T-cell (primary cell): ENCODE measurements at regions not wholly inside any gene's neighbourhood (a gene's known extent, or its start where the extent isn't known, plus 50 kb on each side); places are given as distances from the start of the nearest gene placed in this dataset.

ENCODE experiments used
- ATAC-seq, 4 experiments: fragments of 200-7000 bp in 3 of 4; fragments of 150-1000 bp in 1 of 4; cut with Tn5 transposase; replicated peaks in 1 of 4; 1 replicate in 3 of 4; 2 replicates in 1 of 4; pipeline ENCODE4 v1.10.0; 2021; ENCODE audit warnings: moderate library complexity in 3 of 4, mild to moderate bottlenecking in 2 of 4, moderate number of reproducible peaks in 1 of 4
- CTCF ChIA-PET, 2 donors: fragments of 300-600 bp; sonication (Branson Sonifier 250); formaldehyde crosslinking; loops; one replicate each; lab custom pipeline; 2022; ENCODE audit warnings: antibody characterized with exemption in 2 of 2; lab: Charles Lee
- POLR2A ChIA-PET, 2 donors: fragments of 300-600 bp; sonication (Branson Sonifier 250); formaldehyde crosslinking; loops; one replicate each; lab custom pipeline; 2022; ENCODE audit warnings: antibody characterized with exemption in 2 of 2; lab: Charles Lee
- DNase-seq, 35 experiments: peaks; one replicate each; pipeline versions ENCODE4 v3.0.0 to v3.0.0-alpha.2; 2013 to 2023
- H3K27ac ChIP-seq: one replicate; pipeline ENCODE4 v1.5.1; 2013; ENCODE audit warnings: low read length
- H3K27me3 ChIP-seq, 2 experiments: replicated peaks in 1 of 2; 1 replicate in 1 of 2; 2 replicates in 1 of 2; pipeline versions ENCODE4 v1.6.1 to v1.7.0; 2013; ENCODE audit warnings: low read length in 1 of 2, mixed read lengths in 1 of 2; ENCODE audit not compliant: control insufficient read depth in 2 of 2, insufficient read depth in 2 of 2; ENCODE audit errors: extremely low read depth in 1 of 2
- H3K36me3 ChIP-seq, 2 donors: 1 replicate in 1 of 2; 2 replicates in 1 of 2; pipeline versions ENCODE4 v1.6.1 to v1.7.0; 2013; ENCODE audit warnings: low read length in 1 of 2; ENCODE audit not compliant: control insufficient read depth in 2 of 2, insufficient read depth in 1 of 2; ENCODE audit errors: extremely low read depth in 1 of 2
- H3K4me1 ChIP-seq, 2 experiments: 1 replicate in 1 of 2; 2 replicates in 1 of 2; pipeline versions ENCODE4 v1.6.1 to v1.7.0; 2013; ENCODE audit warnings: low read length in 2 of 2, mixed read lengths in 1 of 2; ENCODE audit not compliant: insufficient read depth in 2 of 2, control insufficient read depth in 1 of 2; ENCODE audit errors: extremely low read depth in 1 of 2
- H3K4me3 ChIP-seq, 2 donors: 1 replicate in 1 of 2; 2 replicates in 1 of 2; pipeline versions ENCODE4 v1.5.1 to v1.7.0; 2013; ENCODE audit warnings: mild to moderate bottlenecking in 2 of 2, low read length in 1 of 2, moderate library complexity in 1 of 2; ENCODE audit not compliant: control insufficient read depth in 1 of 2; ENCODE audit errors: extremely low read depth in 1 of 2
- H3K9me3 ChIP-seq: 2 replicates; pipeline ENCODE4 v1.7.0; 2013
- H3K27ac Mint-ChIP-seq, 2 donors: one replicate each; pipeline ENCODE4 v1.8.0; 2020 to 2021; ENCODE audit warnings: mild to moderate bottlenecking in 2 of 2, mixed read lengths in 2 of 2
- H3K27me3 Mint-ChIP-seq, 2 donors: one replicate each; pipeline ENCODE4 v1.8.0; 2021 to 2022; ENCODE audit warnings: mixed read lengths in 2 of 2
- H3K36me3 Mint-ChIP-seq: one replicate; pipeline ENCODE4 v1.8.0; 2021; ENCODE audit warnings: mixed read lengths
- H3K4me1 Mint-ChIP-seq, 3 donors: one replicate each; pipeline ENCODE4 v1.8.0; 2020 to 2022; ENCODE audit warnings: mixed read lengths in 3 of 3, mild to moderate bottlenecking in 1 of 3
- H3K4me3 Mint-ChIP-seq, 3 donors: one replicate each; pipeline ENCODE4 v1.8.0; 2020 to 2022; ENCODE audit warnings: mild to moderate bottlenecking in 3 of 3, mixed read lengths in 3 of 3, moderate library complexity in 3 of 3
- H3K9me3 Mint-ChIP-seq, 3 donors: one replicate each; pipeline ENCODE4 v1.8.0; 2020 to 2022; ENCODE audit warnings: mixed read lengths in 3 of 3
- whole genome bisulfite sequencing: methylation state at CpG from one replicate; pipeline ENCODE4 v1.1.5; 2013; ENCODE audit warnings: missing lambda C conversion rate; ENCODE audit not compliant: insufficient coverage; 5-methylcytosine and 5-hydroxymethylcytosine counted together

- no peaks in the 10 kb centered on the region for H3K4me1 ChIP-seq
- Mint-ChIP-seq H3K4me1 (no peaks in the 10 kb centered on the region), H3K9me3 (peaks cover 0 to 5% (median 0%) of the 10 kb centered on the region in 3 donors), H3K4me3 (no peak overlapping the region), H3K27me3 (no peaks in the 10 kb centered on the region), H3K36me3 (no peaks in the 10 kb centered on the region), H3K27ac (no peak overlapping the region)
- DNase-seq = no peak
- H3K27me3 ChIP-seq = no peaks in the 10 kb centered on the region
- ChIA-PET POLR2A (no interaction called here), CTCF (no interaction called here)
- ATAC-seq = no peak
- no peaks in the 10 kb centered on the region for H3K9me3 ChIP-seq
- no peaks in the 10 kb centered on the region for H3K36me3 ChIP-seq
- no peak overlapping the region for H3K27ac ChIP-seq
- H3K4me3 ChIP-seq = no peak overlapping the region
These were observed 274.6 kb downstream of the ANKRD50 start for GRCh38 chr4:124437853-124438495.

GRCh38 chr4:124445071-124445470 is 267.5 kb downstream of the ANKRD50 start:
- Mint-ChIP-seq H3K9me3 (peaks cover 13 to 21% (median 14%) of the 10 kb centered on the region in 3 donors), H3K27ac (no peak overlapping the region), H3K27me3 (no peaks in the 10 kb centered on the region), H3K36me3 (no peaks in the 10 kb centered on the region), H3K4me3 (no peak overlapping the region), H3K4me1 (no peaks in the 10 kb centered on the region)
- Histone ChIP-seq H3K27me3 (no peaks in the 10 kb centered on the region), H3K4me1 (no peaks in the 10 kb centered on the region), H3K4me3 (no peak overlapping the region), H3K9me3 (no peaks in the 10 kb centered on the region), H3K27ac (no peak overlapping the region), H3K36me3 (no peaks in the 10 kb centered on the region)
- DNase-seq = no peak
- POLR2A ChIA-PET = no interaction called here
- ATAC-seq = no peak
- CTCF ChIA-PET = no interaction called here
- WGBS = 78% methylated on average over 5 of the region's 5 CpGs

GRCh38 chr4:124449881-124450280 is 262.7 kb downstream of the ANKRD50 start:
- CTCF ChIA-PET = no interaction called here
- POLR2A ChIA-PET = no interaction called here
- H3K4me1 Mint-ChIP-seq = no peaks in the 10 kb centered on the region
- no peak overlapping the region for H3K4me3 Mint-ChIP-seq
- H3K27me3 Mint-ChIP-seq = no peaks in the 10 kb centered on the region
- no peak overlapping the region for H3K27ac ChIP-seq
- H3K27me3 ChIP-seq = no peaks in the 10 kb centered on the region
- ATAC-seq = no peak
- no peaks in the 10 kb centered on the region for H3K4me1 ChIP-seq
- no peaks in the 10 kb centered on the region for H3K36me3 Mint-ChIP-seq
- no peak overlapping the region for H3K27ac Mint-ChIP-seq
- no CpG with 5 or more reads among the region's 1 CpG for WGBS
- H3K9me3 Mint-ChIP-seq = peaks cover 5 to 14% (median 7%) of the 10 kb centered on the region in 3 donors
- DNase-seq = no peak
- no peaks in the 10 kb centered on the region for H3K36me3 ChIP-seq
- H3K4me3 ChIP-seq = no peak overlapping the region
- H3K9me3 ChIP-seq = no peaks in the 10 kb centered on the region

- no peaks in the 10 kb centered on the region for H3K4me1 ChIP-seq
These were observed 261.7 kb downstream of the ANKRD50 start for GRCh38 chr4:124450851-124451250.

GRCh38 chr4:124454772-124455270 is 257.7 kb downstream of the ANKRD50 start:
- Histone ChIP-seq H3K36me3 (no peaks in the 10 kb centered on the region), H3K27me3 (no peaks in the 10 kb centered on the region), H3K9me3 (no peaks in the 10 kb centered on the region), H3K27ac (no peak overlapping the region), H3K4me1 (no peaks in the 10 kb centered on the region), H3K4me3 (no peak overlapping the region)
- DNase-seq = no peak
- ATAC-seq = no peak
- whole genome bisulfite sequencing = no CpG with 5 or more reads among the region's 2 CpGs
- Mint-ChIP-seq H3K27me3 (no peaks in the 10 kb centered on the region), H3K36me3 (no peaks in the 10 kb centered on the region), H3K27ac (no peak overlapping the region), H3K9me3 (peaks cover 0 to 4% (median 0%) of the 10 kb centered on the region in 3 donors), H3K4me1 (no peaks in the 10 kb centered on the region), H3K4me3 (no peak overlapping the region)
- POLR2A ChIA-PET = no interaction called here
- CTCF ChIA-PET = no interaction called here

More at GRCh38 chr4:124450851-124451250, 261.7 kb downstream of the ANKRD50 start:
- no peaks in the 10 kb centered on the region for H3K36me3 ChIP-seq
- no peak overlapping the region for H3K27ac ChIP-seq
- Mint-ChIP-seq H3K27me3 (no peaks in the 10 kb centered on the region), H3K36me3 (no peaks in the 10 kb centered on the region), H3K4me3 (no peak overlapping the region), H3K27ac (no peak overlapping the region), H3K9me3 (peaks cover 5 to 14% (median 7%) of the 10 kb centered on the region in 3 donors), H3K4me1 (no peaks in the 10 kb centered on the region)
- H3K4me3 ChIP-seq = no peak overlapping the region
- ChIA-PET POLR2A (no interaction called here), CTCF (no interaction called here)
- H3K27me3 ChIP-seq = no peaks in the 10 kb centered on the region
- no CpG with 5 or more reads among the region's 2 CpGs for WGBS
- ATAC-seq (no peak), DNase-seq (no peak)
- H3K9me3 ChIP-seq = no peaks in the 10 kb centered on the region

- Histone ChIP-seq H3K36me3 (no peaks in the 10 kb centered on the region), H3K4me3 (no peak overlapping the region), H3K9me3 (no peaks in the 10 kb centered on the region), H3K27ac (no peak overlapping the region), H3K27me3 (no peaks in the 10 kb centered on the region), H3K4me1 (no peaks in the 10 kb centered on the region)
- DNase-seq (no peak), ATAC-seq (no peak)
- Mint-ChIP-seq H3K4me1 (no peaks in the 10 kb centered on the region), H3K4me3 (no peak overlapping the region), H3K27me3 (no peaks in the 10 kb centered on the region), H3K36me3 (no peaks in the 10 kb centered on the region), H3K27ac (no peak overlapping the region), H3K9me3 (peaks cover 0 to 3% (median 2%) of the 10 kb centered on the region in 3 donors)
- WGBS = no CpG with 5 or more reads among the region's 3 CpGs
- ChIA-PET POLR2A (no interaction called here), CTCF (no interaction called here)
These were observed 256.9 kb downstream of the ANKRD50 start for GRCh38 chr4:124455671-124456070.
